ENCODE measurements at regions not wholly inside any gene's neighbourhood (a gene's known extent, or its start where the extent isn't known, plus 50 kb on each side); places are given as distances from the start of the nearest gene placed in this dataset.

DNA sequence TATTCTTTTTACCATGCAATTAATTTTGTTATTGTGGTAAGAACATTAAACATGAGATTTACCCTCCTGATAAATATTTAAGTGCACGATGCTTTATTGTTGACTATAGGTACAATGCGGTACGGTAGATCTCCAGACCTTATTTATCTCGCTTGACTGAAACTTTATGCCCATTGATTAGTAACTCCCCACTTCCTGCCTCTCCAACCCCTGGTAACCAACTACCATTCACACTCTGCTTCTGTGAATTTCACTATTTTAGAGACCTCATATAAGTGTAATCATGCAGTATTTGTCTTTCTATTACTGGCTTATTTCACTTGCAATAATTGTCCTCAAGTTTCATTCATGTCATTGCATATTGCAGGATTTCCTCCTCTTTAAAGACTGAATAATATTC is 195.7 kb upstream of the ID2 start:
- TF ChIP-seq JUND (IDR thresholded peaks at IDR 0.05; ENCODE audit: low read depth), result no peak
- in situ Hi-C loops (cut with HindIII; ENCODE audit: low pct_unique_long_range_greater_than_20kb, low sequenced_read_pairs), result no loop called here
- no peak for DNase-seq (ENCODE audit: low read depth in 1 of 2, low spot score in 1 of 2)

DNA sequence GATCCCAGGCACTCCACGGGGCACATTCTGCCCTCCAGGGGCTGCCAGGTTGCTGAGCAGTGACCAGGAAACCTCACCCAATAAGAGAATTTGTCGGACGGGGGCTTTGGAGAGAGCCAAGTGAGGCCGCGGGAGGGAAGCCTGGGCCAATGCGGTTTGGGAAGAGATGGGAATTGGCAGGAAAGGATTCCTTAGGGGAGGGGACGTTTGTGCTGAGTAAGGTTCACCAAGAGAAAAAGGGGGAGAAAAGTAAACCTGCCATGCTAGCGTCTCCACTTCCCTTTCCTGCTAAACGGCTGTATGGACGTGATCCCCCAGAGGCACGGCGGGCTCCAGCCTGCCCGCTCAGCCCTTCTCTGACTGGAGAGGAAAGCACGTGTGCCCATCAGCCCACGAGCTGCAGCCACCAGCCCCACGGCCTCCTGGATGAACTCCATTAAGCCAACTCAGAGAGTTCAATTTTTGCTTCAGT is 194.4 kb upstream of the ID2 start:
- in situ Hi-C loops (cut with HindIII; ENCODE audit: low pct_unique_long_range_greater_than_20kb, low sequenced_read_pairs), result no loop called here
- TF ChIP-seq JUND (IDR thresholded peaks at IDR 0.05; ENCODE audit: low read depth), result no peak
- DNase-seq (ENCODE audit: low read depth in 1 of 2, low spot score in 1 of 2), result no peak

DNA sequence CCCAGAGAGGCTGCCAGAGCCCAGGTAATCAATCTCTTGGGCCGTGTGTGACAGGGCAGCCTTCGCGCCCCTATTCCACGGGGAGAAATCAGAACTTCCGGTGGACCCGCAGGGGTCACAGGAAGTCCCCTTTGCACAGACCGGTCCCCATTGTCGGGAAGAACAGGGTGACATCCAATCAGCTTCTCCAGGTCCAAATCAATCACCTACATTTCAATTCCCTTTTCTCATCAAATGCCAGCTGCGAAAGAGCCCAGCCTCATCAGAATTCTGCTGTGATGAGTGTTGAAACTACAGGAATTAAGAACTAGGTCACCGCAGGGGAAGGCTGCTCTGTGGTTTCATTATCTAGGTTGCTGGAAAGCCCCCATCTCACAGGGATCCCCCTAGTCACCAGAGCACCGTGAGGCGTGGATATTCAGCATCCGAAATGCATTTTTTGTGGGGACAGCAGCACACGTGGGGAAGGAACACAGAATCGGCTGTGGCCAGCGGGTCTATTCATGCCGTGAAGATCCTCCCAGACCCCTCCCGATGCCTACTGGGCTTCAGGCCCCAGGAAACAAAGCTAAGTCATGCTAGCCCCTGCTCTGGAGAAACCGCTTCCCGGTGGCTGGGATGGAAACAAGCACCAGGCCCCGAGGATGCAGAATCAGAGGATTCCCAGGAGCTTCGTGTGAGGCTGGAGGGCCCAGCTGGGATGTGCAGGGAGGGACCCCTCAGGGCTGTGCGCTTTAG is 193.7 kb upstream of the ID2 start:
- DNase-seq (ENCODE audit: low read depth in 1 of 2, low spot score in 1 of 2), result no peak

DNA sequence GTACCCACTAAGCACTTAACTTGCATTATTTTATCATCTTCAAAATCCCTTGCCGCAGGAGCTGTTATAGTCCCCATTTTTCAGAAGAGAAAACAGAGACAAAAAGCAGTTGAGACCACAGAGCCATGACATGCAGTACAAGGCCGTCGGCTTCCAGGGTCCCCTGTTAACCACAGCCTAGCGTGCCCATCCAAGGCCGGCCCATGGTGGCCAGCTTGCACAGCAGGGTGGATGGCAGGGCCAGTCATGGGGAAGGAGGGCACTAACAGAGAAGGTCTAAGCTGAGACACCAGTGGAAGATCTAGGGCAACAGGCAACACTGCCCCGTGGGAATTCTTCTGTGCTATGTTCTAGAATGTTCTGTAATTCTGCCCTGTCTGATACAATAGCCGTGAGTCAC is 192.6 kb upstream of the ID2 start:
- no peak for DNase-seq (ENCODE audit: low read depth in 1 of 2, low spot score in 1 of 2)
- TF ChIP-seq JUND (IDR thresholded peaks at IDR 0.05; ENCODE audit: low read depth), result no peak
- in situ Hi-C loops (cut with HindIII; ENCODE audit: low pct_unique_long_range_greater_than_20kb, low sequenced_read_pairs), result no loop called here

More for the DNA sequence above, 193.7 kb upstream of the ID2 start:
- in situ Hi-C loops (cut with HindIII; ENCODE audit: low pct_unique_long_range_greater_than_20kb, low sequenced_read_pairs), result no loop called here
- no peak for TF ChIP-seq JUND (IDR thresholded peaks at IDR 0.05; ENCODE audit: low read depth)

DNA sequence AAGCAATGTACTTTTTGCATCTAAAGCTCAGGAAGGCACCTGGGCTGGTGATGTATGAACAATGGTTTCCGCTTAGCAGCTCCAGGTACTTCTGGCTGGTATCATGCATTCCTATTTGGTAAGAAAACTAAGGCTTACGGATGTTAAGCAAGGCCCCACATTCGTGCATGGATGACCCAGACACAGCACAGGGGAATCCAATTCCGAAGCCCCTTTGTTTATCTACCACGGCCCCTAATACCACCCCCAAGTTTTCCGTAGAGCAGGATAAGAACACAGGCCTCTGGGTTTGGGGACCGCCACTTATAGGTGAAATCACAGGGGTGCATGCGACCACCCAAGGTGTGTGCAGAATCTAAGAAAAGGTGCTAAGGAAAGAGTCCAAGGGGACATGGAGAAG is 192.1 kb upstream of the ID2 start:
- no peak for DNase-seq (ENCODE audit: low read depth in 1 of 2, low spot score in 1 of 2)
- TF ChIP-seq JUND (IDR thresholded peaks at IDR 0.05; ENCODE audit: low read depth), result no peak
- in situ Hi-C loops (cut with HindIII; ENCODE audit: low pct_unique_long_range_greater_than_20kb, low sequenced_read_pairs), result no loop called here

DNA sequence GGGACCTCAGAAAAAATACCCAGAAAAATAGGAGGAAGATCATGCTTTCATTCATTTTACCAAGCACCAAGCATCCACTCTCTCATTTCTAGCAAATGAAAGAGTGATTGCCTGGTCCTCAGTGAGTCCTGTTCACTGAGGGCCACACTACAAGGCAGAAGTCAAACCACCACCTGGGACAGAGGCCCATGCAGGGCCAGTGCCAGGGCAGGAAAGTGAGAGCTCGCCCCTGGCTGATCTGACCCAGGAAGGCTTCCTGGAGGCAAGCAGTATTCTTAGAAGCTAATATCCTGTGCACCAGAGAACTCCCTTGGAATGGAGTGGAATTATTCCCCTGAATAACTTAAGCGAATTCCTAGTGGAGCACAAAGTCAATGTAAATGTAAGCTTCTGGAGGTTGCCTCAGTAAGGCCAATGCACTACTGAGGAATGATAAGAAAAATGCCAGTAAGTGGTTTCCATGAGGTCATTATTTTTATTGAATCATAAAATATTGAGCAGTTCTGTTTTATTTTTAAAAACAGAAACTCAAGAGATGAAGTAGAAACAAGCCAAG is 191.6 kb upstream of the ID2 start:
- in situ Hi-C loops (cut with HindIII; ENCODE audit: low pct_unique_long_range_greater_than_20kb, low sequenced_read_pairs), result no loop called here
- DNase-seq (ENCODE audit: low read depth in 1 of 2, low spot score in 1 of 2), result no peak
- TF ChIP-seq JUND (IDR thresholded peaks at IDR 0.05; ENCODE audit: low read depth), result no peak

DNA sequence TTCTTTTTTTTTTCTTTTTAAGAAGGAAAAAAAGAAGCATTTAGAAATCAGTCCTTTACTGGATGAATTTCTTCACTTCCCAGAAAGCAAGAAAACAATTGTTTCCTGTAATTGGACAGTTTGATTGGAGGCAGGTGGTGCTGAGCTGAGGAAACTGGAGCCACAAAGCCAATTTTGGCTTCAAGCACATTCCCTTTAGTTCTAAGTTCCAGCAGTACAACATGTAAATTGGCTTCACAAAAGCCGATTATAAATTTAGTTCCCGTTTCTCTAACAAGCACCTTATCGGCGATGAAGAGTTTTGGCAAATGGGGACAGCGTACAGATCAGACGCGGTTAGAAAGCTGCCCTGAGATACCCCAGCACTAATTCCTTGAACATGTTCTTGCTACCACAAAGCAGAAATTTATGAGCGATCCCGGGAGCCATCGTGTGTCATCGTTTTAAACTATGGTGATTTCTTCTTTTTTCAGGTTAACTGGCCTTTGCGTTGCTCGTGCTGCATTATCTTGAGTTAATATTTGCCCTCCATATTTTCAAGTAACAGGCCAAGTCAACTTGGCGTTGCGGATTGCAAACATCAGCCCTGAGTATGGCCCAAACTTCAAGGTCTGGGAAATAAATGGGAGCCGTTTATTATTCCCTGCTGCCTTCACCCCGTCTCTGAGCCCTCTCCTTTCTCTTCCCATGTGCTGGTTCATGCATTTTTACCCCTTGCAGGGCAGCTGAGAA is 190.4 kb upstream of the ID2 start:
- in situ Hi-C loops (cut with HindIII; ENCODE audit: low pct_unique_long_range_greater_than_20kb, low sequenced_read_pairs), result no loop called here
- DNase-seq (ENCODE audit: low read depth in 1 of 2, low spot score in 1 of 2), result no peak
- no peak for TF ChIP-seq JUND (IDR thresholded peaks at IDR 0.05; ENCODE audit: low read depth)

DNA sequence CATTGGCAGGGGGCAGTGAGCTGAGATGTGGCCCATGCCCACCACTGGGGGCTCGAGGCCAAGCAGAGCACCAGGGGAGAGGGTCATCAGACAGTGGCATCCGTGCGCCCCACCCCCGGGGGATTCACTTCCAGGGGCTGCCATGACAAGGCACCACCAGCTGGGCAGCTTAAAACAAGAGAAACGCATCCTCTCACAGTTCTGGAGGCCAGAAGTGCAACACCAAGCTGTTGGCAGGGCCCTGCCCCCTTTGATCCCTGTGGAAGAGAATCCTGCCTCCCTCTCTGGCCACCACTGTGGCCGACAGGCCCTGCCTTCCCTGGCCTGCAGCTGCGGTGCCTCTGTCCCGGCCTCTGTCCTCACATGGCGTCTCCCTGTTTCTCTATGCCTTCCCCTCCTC is 187.7 kb upstream of the ID2 start:
- TF ChIP-seq JUND (IDR thresholded peaks at IDR 0.05; ENCODE audit: low read depth), result no peak
- in situ Hi-C loops (cut with HindIII; ENCODE audit: low pct_unique_long_range_greater_than_20kb, low sequenced_read_pairs), result no loop called here
- no peak for DNase-seq (ENCODE audit: low read depth in 1 of 2, low spot score in 1 of 2)

DNA sequence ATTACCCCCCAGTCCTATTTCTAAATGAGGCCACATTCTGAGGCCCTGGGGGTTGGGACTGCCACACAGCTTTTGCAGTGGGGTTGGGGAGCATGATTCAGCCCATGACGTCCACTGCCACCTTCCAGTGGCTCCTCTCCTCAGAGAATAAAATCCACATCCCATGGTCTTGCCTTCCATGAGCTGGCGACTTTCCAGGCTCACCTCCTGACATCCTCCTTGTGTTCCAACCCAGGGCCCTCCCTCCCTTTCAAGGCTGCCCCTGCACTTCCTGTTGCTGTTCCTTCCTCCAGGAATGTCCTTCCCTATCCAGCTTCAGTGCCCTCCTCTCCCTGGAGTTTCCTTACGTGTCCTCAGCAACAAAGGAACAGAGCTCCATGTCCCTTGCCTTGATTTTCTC is 187.3 kb upstream of the ID2 start:
- in situ Hi-C loops (cut with HindIII; ENCODE audit: low pct_unique_long_range_greater_than_20kb, low sequenced_read_pairs), result no loop called here
- TF ChIP-seq JUND (IDR thresholded peaks at IDR 0.05; ENCODE audit: low read depth), result no peak
- DNase-seq (ENCODE audit: low read depth in 1 of 2, low spot score in 1 of 2), result no peak

DNA sequence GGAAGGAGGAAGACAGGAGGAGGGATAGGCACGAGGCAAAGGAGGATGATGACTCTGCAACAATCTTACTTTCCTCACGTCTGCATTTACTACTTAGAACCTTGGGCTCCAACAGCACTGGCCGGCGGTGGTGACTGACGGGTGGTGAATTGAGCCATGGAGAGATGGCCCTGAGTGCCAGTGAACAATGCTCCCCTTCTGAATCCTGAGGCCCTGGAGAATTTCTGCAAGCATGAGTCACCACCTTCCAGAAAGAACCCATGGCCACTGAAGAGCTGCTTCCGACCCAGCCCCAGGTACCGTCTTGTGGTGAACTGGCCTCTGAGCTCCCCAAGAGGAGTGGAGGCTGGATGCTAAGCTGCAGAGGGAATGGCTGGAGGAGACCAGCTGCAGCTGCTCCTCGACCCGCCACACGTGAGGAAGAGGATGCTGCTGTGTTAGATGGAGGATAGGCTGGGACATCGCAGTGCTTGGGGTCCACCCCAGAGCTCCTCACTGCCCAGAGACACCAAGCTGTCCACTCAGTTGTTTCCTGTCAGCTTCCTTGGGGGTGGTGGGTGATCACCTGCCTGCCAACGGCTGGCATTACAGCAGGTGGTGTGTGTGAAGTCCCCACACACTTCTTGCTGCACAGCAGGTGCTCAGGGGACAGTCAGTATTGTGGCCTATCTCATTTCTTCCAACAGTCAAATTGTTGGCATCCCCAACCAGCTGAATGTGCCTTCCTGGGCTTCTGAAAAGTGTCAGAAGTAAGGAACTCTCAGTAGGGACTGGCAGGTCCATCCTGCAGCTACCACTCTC is 186.5 kb upstream of the ID2 start:
- in situ Hi-C loops (cut with HindIII; ENCODE audit: low pct_unique_long_range_greater_than_20kb, low sequenced_read_pairs), result no loop called here
- DNase-seq (ENCODE audit: low read depth in 1 of 2, low spot score in 1 of 2), result no peak
- no peak for TF ChIP-seq JUND (IDR thresholded peaks at IDR 0.05; ENCODE audit: low read depth)

DNA sequence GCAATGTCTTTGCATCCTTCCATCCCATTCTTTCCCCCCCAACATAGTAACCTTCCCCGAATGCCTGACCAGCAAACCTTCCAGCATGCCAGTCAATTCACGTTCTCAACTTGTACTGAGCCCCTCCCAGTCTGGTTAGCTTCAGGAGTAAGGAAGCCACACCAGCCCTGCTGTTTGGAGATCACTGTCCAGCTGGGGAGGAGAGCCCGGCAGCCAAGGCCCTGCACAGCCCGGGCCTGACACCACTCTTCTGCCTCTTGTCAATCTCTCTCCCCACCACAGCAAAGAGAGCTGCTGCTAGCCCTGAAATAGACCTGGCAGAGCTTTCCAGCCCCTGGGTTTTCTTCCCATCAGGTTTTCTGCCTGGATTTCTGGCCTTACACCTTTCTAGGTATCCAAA is 185.8 kb upstream of the ID2 start:
- TF ChIP-seq JUND (IDR thresholded peaks at IDR 0.05; ENCODE audit: low read depth), result no peak
- DNase-seq (ENCODE audit: low read depth in 1 of 2, low spot score in 1 of 2), result no peak
- in situ Hi-C loops (cut with HindIII; ENCODE audit: low pct_unique_long_range_greater_than_20kb, low sequenced_read_pairs), result no loop called here

DNA sequence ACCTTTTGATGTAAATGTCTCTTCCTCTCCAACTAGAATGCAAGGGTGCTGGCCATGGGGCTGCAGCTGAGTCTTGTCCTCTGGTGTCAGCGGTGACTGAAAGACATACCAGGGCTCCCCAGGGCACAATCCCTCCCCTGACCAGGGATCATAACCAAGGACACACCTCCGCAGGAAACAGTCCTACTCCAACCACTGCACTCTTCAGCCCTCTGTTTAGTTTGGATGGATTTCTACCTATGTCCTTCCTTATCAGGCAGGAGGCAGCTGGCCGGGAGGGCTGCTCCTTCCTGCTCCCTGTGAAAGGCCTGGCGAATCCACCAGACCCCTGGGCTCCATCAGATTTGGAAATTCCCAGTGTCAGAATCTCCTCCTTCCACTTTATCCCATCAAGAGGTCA is 185.2 kb upstream of the ID2 start:
- DNase-seq (ENCODE audit: low read depth in 1 of 2, low spot score in 1 of 2), result no peak
- in situ Hi-C loops (cut with HindIII; ENCODE audit: low pct_unique_long_range_greater_than_20kb, low sequenced_read_pairs), result no loop called here
- no peak for TF ChIP-seq JUND (IDR thresholded peaks at IDR 0.05; ENCODE audit: low read depth)

Data from T47D (cell line).